CD14-positive monocyte (primary cell): ENCODE measurements at regions not wholly inside any gene's neighbourhood (a gene's known extent, or its start where the extent isn't known, plus 50 kb on each side); places are given as distances from the start of the nearest gene placed in this dataset.

Source experiments
- DNase-seq, 3 donors: peaks; one replicate each; pipeline ENCODE4 v3.0.0-alpha.2; 2011 to 2022
- H2AFZ ChIP-seq: 2 replicates; pipeline ENCODE4 v1.6.0; 2012; ENCODE audit warnings: mild to moderate bottlenecking, low read depth, low read length, inconsistent platforms; ENCODE audit not compliant: insufficient read depth, poor library complexity, severe bottlenecking
- H3K27ac ChIP-seq, 2 donors: 1 replicate in 1 of 2; 2 replicates in 1 of 2; pipeline ENCODE4 v1.5.1; 2012 to 2013; ENCODE audit warnings: low read length in 2 of 2, control low read depth in 1 of 2, inconsistent platforms in 1 of 2, low read depth in 1 of 2, mild to moderate bottlenecking in 1 of 2
- H3K27me3 ChIP-seq, 2 donors: one replicate each; pipeline versions ENCODE4 v1.6.0 to v1.6.1; 2011 to 2013; ENCODE audit warnings: low read length in 2 of 2; ENCODE audit not compliant: control insufficient read depth in 2 of 2, insufficient read depth in 2 of 2
- H3K36me3 ChIP-seq, 2 donors: replicated peaks in 1 of 2; 1 replicate in 1 of 2; 2 replicates in 1 of 2; pipeline versions ENCODE4 v1.5.1 to v1.6.1; 2012 to 2013; ENCODE audit warnings: low read length in 2 of 2, control low read depth in 1 of 2, inconsistent platforms in 1 of 2, mild to moderate bottlenecking in 1 of 2; ENCODE audit not compliant: insufficient read depth in 2 of 2, control insufficient read depth in 1 of 2
- H3K4me1 ChIP-seq, 2 donors: 1 replicate in 1 of 2; 2 replicates in 1 of 2; pipeline versions ENCODE4 v1.5.1 to v1.6.1; 2012 to 2013; ENCODE audit warnings: low read length in 2 of 2, control low read depth in 1 of 2, inconsistent platforms in 1 of 2, mild to moderate bottlenecking in 1 of 2, moderate library complexity in 1 of 2; ENCODE audit not compliant: insufficient read depth in 2 of 2, control insufficient read depth in 1 of 2
- H3K4me2 ChIP-seq: replicated peaks from 2 replicates; pipeline ENCODE3; 2012; ENCODE audit warnings: low read length, moderate library complexity, mild to moderate bottlenecking; ENCODE audit not compliant: poor library complexity, severe bottlenecking; ENCODE audit errors: extremely low read depth
- H3K4me3 ChIP-seq, 3 experiments: fragments of 200-600 bp in 1 of 3; sonication (generic) in 1 of 3; replicated peaks in 1 of 3; 1 replicate in 2 of 3; 2 replicates in 1 of 3; pipeline ENCODE4 v1.5.1; 2011 to 2013; ENCODE audit warnings: low read length in 3 of 3, mild to moderate bottlenecking in 3 of 3, control low read depth in 2 of 3, low read depth in 2 of 3, inconsistent platforms in 1 of 3, moderate library complexity in 1 of 3
- H3K79me2 ChIP-seq: 2 replicates; pipeline ENCODE4 v1.6.0; 2012; ENCODE audit warnings: mild to moderate bottlenecking, control low read depth, inconsistent platforms, low read length, moderate library complexity; ENCODE audit not compliant: insufficient read depth
- H3K9ac ChIP-seq: 2 replicates; pipeline ENCODE4 v1.6.0; 2017; ENCODE audit warnings: low read length, mild to moderate bottlenecking; ENCODE audit not compliant: insufficient read depth, poor library complexity, severe bottlenecking
- H3K9me3 ChIP-seq, 2 donors: replicated peaks in 1 of 2; 1 replicate in 1 of 2; 2 replicates in 1 of 2; pipeline versions ENCODE4 v1.5.1 to v1.6.1; 2012 to 2013; ENCODE audit warnings: low read length in 2 of 2, control low read depth in 1 of 2; ENCODE audit not compliant: control insufficient read depth in 1 of 2, insufficient read depth in 1 of 2
- H4K20me1 ChIP-seq: 2 replicates; pipeline ENCODE4 v1.6.0; 2012; ENCODE audit warnings: mild to moderate bottlenecking, low read length, control low read depth, moderate library complexity; ENCODE audit not compliant: insufficient read depth
- H3K27ac Mint-ChIP-seq, 7 donors: one replicate each; pipeline ENCODE4 v1.8.0; 2020; ENCODE audit warnings: mild to moderate bottlenecking in 7 of 7, mixed read lengths in 7 of 7, moderate library complexity in 6 of 7, inconsistent platforms in 2 of 7
- H3K27me3 Mint-ChIP-seq, 3 donors: one replicate each; pipeline ENCODE4 v1.8.0; 2021 to 2022; ENCODE audit warnings: low read depth in 3 of 3, mild to moderate bottlenecking in 3 of 3, mixed read lengths in 3 of 3, moderate library complexity in 3 of 3, inconsistent platforms in 1 of 3
- H3K36me3 Mint-ChIP-seq, 2 donors: one replicate each; pipeline ENCODE4 v1.8.0; 2020; ENCODE audit warnings: mixed read lengths in 2 of 2, inconsistent platforms in 1 of 2, mild to moderate bottlenecking in 1 of 2
- H3K4me1 Mint-ChIP-seq: one replicate; pipeline ENCODE4 v1.8.0; 2020; ENCODE audit warnings: mild to moderate bottlenecking, mixed read lengths
- H3K4me3 Mint-ChIP-seq, 2 donors: one replicate each; pipeline ENCODE4 v1.8.0; 2020; ENCODE audit warnings: mild to moderate bottlenecking in 2 of 2, mixed read lengths in 2 of 2, moderate library complexity in 1 of 2
- H3K9me3 Mint-ChIP-seq, 7 donors: one replicate each; pipeline ENCODE4 v1.8.0; 2020 to 2022; ENCODE audit warnings: mixed read lengths in 7 of 7, mild to moderate bottlenecking in 6 of 7, moderate library complexity in 6 of 7, inconsistent platforms in 2 of 7
- WGBS: methylation state at CpG from one replicate; pipeline ENCODE4 v1.1.5; 2013; ENCODE audit warnings: missing lambda C conversion rate; ENCODE audit not compliant: insufficient coverage; 5-methylcytosine and 5-hydroxymethylcytosine counted together
- intact Hi-C, 2 donors: fragments of 100-400 bp; cut with micrococcal nuclease; formaldehyde crosslinking; loops; one replicate each; pipeline versions ENCODE4 v1.15.0 to v1.15.1; 2023
- TF ChIP-seq, protein P1 (sequence below): fragments of 200-600 bp; IDR thresholded peaks from one replicate; pipeline ENCODE4 v1.8.0; 2022; ENCODE audit warnings: antibody characterized with exemption, mild to moderate bottlenecking

DNA sequence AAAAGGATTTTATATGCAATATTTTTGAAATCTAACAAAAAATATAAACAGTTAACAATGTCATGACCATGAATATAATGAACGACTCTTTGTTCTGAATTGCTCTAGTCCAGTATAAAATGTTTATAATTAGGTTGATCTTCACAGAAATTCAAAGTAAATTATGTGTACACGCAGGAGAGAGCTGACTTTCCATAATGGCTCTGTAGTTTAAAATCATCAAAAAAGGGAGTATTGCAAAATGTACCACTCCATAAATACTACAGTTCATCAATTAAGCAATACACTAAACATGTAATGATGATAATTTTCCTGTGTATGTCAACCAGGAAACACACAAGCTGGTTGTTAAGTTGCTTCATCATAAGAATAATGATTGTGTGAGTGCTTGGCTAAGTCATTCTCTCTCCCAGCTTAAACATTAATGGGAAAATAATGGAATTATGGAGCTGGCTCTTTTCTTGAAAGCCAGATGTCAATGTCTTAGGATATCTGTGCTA, 189.5 kb upstream of the PLEKHG7 start:
- Histone ChIP-seq H3K9me3 (no peaks in the 10 kb centered on the region), H3K4me3 (no peak overlapping the region), H3K27me3 (no peaks in the 10 kb centered on the region), H3K79me2 (no peaks in the 10 kb centered on the region), H3K27ac (peak overlapping the region in 1 of 2 donors; percentile 2), H3K4me2 (no peak overlapping the region), H4K20me1 (no peaks in the 10 kb centered on the region), H3K36me3 (no peaks in the 10 kb centered on the region), H3K9ac (no peak overlapping the region), H3K4me1 (peaks cover 12 to 32% of the 10 kb centered on the region in 2 donors), H2AFZ (no peak overlapping the region)
- H3K9me3 Mint-ChIP-seq, result peaks cover 0 to 5% (median 1%) of the 10 kb centered on the region in 7 donors
- TF ChIP-seq, protein P1, sequence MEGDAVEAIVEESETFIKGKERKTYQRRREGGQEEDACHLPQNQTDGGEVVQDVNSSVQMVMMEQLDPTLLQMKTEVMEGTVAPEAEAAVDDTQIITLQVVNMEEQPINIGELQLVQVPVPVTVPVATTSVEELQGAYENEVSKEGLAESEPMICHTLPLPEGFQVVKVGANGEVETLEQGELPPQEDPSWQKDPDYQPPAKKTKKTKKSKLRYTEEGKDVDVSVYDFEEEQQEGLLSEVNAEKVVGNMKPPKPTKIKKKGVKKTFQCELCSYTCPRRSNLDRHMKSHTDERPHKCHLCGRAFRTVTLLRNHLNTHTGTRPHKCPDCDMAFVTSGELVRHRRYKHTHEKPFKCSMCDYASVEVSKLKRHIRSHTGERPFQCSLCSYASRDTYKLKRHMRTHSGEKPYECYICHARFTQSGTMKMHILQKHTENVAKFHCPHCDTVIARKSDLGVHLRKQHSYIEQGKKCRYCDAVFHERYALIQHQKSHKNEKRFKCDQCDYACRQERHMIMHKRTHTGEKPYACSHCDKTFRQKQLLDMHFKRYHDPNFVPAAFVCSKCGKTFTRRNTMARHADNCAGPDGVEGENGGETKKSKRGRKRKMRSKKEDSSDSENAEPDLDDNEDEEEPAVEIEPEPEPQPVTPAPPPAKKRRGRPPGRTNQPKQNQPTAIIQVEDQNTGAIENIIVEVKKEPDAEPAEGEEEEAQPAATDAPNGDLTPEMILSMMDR, result no peak
- no peaks in the 10 kb centered on the region for H3K36me3 Mint-ChIP-seq
- H3K27me3 Mint-ChIP-seq, result peaks cover 0 to 3% (median 0%) of the 10 kb centered on the region in 3 donors
- intact Hi-C loops, result no loop called here
- no peak overlapping the region for H3K4me3 Mint-ChIP-seq
- WGBS, result no CpG with 5 or more reads among the region's 2 CpGs
- H3K4me1 Mint-ChIP-seq, result peaks cover 33% of the 10 kb centered on the region
- DNase-seq, result peak in 2 of 3 donors; percentile 40 to 48
- peak overlapping the region in 6 of 7 donors; percentile 11 to 86 (median 68) for H3K27ac Mint-ChIP-seq

DNA sequence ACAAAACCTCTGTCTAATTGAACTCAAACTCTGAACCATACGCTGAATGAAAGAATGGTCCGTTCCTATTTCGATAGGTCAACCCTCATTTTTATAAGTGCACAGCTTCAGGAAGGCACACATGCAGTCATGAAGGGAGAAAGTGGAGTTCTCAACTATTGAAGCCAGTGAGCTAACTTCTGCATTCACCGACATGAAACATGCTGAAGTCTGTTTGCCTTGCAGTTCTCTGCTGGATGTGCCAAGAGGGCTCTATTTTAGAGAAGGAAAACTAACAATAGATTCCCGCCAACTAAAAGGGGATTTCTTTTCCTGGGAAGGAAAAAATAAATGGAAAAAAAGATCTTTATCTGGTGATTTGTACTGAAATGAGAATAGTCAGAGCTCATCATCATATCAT, 191.0 kb upstream of the PLEKHG7 start:
- Histone ChIP-seq H3K4me1 (peaks cover 12 to 32% of the 10 kb centered on the region in 2 donors), H4K20me1 (no peaks in the 10 kb centered on the region), H3K79me2 (no peaks in the 10 kb centered on the region), H3K27me3 (no peaks in the 10 kb centered on the region), H3K36me3 (no peaks in the 10 kb centered on the region), H2AFZ (peak overlapping the region; percentile 10), H3K4me3 (peak overlapping the region in 1 of 3 experiments; percentile 3), H3K9ac (no peak overlapping the region), H3K27ac (peak overlapping the region in 1 of 2 donors; percentile 59), H3K4me2 (peak overlapping the region; percentile 34), H3K9me3 (no peaks in the 10 kb centered on the region)
- TF ChIP-seq, protein P1, result no peak
- intact Hi-C loops, result no loop called here
- Mint-ChIP-seq H3K9me3 (peaks cover 0 to 5% (median 2%) of the 10 kb centered on the region in 7 donors), H3K27me3 (peaks cover 0 to 3% (median 0%) of the 10 kb centered on the region in 3 donors), H3K4me1 (peaks cover 33% of the 10 kb centered on the region), H3K4me3 (peak overlapping the region in 1 of 2 donors; percentile 14), H3K27ac (peak overlapping the region; percentile 71 to 90 (median 78)), H3K36me3 (no peaks in the 10 kb centered on the region)
- WGBS, result 100% methylated on average over 1 of the region's 5 CpGs
- DNase-seq, result peak in 2 of 3 donors; percentile 25 to 26
